ENCODE measurements at regions not wholly inside any gene's neighbourhood (a gene's known extent, or its start where the extent isn't known, plus 50 kb on each side); places are given as distances from the start of the nearest gene placed in this dataset.

DNA sequence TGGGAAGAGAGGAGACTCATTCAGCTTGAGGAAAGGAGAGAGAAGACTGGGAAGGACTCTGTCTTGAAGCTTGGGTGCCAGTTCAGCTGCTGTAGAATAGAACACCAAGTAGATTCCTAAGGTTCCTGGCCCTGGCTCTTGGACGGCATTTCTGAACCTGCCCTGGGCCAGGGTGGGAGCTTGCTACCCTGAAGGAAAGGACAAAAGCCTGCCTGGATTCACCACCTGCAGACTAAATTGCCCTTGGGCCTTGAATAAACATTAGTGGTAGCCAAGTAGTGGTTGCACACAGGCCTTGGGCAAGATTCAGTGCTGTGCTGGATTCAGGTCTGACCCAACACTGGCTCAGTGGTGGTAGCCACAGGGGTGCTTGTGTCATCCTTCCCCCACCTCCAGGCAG, 588.4 kb upstream of the AMOT start:
- TF ChIP-seq, protein P1, sequence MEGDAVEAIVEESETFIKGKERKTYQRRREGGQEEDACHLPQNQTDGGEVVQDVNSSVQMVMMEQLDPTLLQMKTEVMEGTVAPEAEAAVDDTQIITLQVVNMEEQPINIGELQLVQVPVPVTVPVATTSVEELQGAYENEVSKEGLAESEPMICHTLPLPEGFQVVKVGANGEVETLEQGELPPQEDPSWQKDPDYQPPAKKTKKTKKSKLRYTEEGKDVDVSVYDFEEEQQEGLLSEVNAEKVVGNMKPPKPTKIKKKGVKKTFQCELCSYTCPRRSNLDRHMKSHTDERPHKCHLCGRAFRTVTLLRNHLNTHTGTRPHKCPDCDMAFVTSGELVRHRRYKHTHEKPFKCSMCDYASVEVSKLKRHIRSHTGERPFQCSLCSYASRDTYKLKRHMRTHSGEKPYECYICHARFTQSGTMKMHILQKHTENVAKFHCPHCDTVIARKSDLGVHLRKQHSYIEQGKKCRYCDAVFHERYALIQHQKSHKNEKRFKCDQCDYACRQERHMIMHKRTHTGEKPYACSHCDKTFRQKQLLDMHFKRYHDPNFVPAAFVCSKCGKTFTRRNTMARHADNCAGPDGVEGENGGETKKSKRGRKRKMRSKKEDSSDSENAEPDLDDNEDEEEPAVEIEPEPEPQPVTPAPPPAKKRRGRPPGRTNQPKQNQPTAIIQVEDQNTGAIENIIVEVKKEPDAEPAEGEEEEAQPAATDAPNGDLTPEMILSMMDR (IDR thresholded peaks at IDR 0.05 in 2 of 3, conservative IDR thresholded peaks at IDR 0.05 in 1 of 3; ENCODE audit: insufficient read depth in 2 of 3, low read depth in 1 of 3, low read length in 3 of 3): no peak
- TF ChIP-seq ZFP1 (CRISPR knock-in tag; IDR thresholded peaks at IDR 0.05) (no peak), MEF2D (tag; conservative IDR thresholded peaks at IDR 0.05; ENCODE audit: low read depth) (no peak), ETV6 (IDR thresholded peaks at IDR 0.05; ENCODE audit: borderline replicate concordance in 1 of 2, low read depth in 2 of 2, low read length in 1 of 2) (no peak), ETV6 (CRISPR knock-in tag; IDR thresholded peaks at IDR 0.05; ENCODE audit: borderline replicate concordance) (no peak), FOXM1 (IDR thresholded peaks at IDR 0.05; ENCODE audit: low read depth) (no peak), FOXM1 (CRISPR knock-in tag; IDR thresholded peaks at IDR 0.05; ENCODE audit: low read depth) (no peak)
- TF ChIP-seq, protein P2, sequence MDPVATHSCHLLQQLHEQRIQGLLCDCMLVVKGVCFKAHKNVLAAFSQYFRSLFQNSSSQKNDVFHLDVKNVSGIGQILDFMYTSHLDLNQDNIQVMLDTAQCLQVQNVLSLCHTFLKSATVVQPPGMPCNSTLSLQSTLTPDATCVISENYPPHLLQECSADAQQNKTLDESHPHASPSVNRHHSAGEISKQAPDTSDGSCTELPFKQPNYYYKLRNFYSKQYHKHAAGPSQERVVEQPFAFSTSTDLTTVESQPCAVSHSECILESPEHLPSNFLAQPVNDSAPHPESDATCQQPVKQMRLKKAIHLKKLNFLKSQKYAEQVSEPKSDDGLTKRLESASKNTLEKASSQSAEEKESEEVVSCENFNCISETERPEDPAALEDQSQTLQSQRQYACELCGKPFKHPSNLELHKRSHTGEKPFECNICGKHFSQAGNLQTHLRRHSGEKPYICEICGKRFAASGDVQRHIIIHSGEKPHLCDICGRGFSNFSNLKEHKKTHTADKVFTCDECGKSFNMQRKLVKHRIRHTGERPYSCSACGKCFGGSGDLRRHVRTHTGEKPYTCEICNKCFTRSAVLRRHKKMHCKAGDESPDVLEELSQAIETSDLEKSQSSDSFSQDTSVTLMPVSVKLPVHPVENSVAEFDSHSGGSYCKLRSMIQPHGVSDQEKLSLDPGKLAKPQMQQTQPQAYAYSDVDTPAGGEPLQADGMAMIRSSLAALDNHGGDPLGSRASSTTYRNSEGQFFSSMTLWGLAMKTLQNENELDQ (CRISPR knock-in tag; IDR thresholded peaks at IDR 0.05; ENCODE audit: borderline replicate concordance): no peak
- TF ChIP-seq, protein P3, sequence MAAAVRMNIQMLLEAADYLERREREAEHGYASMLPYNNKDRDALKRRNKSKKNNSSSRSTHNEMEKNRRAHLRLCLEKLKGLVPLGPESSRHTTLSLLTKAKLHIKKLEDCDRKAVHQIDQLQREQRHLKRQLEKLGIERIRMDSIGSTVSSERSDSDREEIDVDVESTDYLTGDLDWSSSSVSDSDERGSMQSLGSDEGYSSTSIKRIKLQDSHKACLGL (CRISPR knock-in tag; IDR thresholded peaks at IDR 0.05; ENCODE audit: borderline replicate concordance, poor library complexity, severe bottlenecking): no peak

All from K562 (cell line).